ENCODE measurements at regions not wholly inside any gene's neighbourhood (a gene's known extent, or its start where the extent isn't known, plus 50 kb on each side); places are given as distances from the start of the nearest gene placed in this dataset.

DNA sequence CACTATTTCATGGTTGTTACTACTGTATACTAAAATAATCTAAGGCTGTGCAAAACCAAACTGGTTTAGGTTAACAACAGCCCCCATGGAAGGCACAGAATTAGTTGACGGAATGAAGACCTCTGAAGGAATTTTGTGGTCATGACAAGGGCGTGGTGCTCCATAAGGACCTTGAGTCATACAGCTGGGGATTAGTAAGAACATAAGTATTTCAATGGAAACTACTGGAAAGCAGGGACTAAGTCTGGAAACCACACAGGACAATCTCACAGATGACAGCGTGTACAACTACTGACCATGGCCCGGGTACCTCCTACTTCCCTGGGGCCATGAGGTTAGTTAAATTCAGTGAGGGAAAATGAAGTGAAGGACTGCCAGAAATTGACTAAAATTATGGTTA is 98.5 kb upstream of the PLEKHA5 start:
- intact Hi-C loops (cut with DNase I): no loop called here
- no peak for DNase-seq

DNA sequence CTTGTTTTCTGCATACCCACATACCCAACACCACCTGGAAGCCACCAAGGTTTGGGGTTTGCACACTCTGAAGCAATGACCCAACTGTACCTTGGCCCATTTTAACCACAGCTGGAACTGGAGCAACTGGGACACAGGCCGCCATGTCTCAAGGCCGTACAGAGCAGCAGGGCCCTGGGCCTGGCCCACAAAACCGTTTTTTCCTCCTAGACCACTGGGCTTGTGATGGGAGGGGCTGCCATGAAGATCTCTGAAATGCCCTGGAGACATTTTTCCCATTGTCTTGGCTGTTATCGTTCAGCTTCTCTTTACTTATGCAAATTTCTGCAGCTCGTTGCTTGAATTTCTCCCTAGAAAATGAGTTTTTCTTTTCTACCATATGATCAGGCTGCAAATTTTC is 96.7 kb upstream of the PLEKHA5 start:
- intact Hi-C loops (cut with DNase I): no loop called here
- DNase-seq: no peak

DNA sequence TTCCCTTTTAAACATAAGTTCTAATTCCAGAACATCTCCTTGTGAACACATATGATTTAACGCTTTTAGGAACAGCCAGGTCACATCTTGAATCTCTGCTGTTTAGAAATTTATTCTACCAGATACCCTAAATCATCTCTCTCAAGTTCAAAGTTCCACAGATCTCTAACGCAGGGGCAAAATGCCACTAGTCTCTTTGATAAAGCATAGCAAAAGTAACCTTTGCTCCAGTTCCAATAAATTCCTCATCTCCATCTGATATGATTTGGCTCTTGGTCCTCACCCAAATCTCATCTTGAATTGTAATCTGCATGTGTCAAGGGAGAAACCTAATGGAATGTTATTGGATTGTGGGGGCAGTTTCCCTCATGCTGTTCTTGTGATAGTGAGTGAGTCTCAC is 96.3 kb upstream of the PLEKHA5 start:
- intact Hi-C loops (cut with DNase I): no loop called here

DNA sequence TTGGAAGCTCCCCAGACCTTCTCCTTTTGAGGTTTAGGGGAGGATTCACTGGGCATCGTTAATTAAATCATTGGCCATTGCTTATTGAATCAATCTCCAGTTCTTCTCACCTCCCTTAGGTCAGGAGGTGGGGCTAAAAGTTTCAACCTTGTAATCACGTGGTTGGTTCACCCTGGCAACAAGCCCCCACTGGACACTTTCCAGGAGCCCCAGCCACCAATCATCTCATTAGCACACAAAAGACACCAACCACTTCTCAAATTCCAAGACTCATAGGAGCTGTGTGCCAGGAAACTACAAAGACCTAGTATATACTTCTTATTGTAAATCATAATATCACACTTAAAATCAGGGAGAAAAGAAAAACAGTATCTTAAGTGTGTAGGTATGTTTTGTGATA is 94.6 kb upstream of the PLEKHA5 start:
- DNase-seq: no peak
- intact Hi-C loops (cut with DNase I): no loop called here

More for the DNA sequence above, 96.3 kb upstream of the PLEKHA5 start:
- DNase-seq: no peak

- intact Hi-C loops (cut with DNase I): no loop called here
Observed at GRCh38 chr12:19035536-19035935, 94.0 kb upstream of the PLEKHA5 start.

DNA sequence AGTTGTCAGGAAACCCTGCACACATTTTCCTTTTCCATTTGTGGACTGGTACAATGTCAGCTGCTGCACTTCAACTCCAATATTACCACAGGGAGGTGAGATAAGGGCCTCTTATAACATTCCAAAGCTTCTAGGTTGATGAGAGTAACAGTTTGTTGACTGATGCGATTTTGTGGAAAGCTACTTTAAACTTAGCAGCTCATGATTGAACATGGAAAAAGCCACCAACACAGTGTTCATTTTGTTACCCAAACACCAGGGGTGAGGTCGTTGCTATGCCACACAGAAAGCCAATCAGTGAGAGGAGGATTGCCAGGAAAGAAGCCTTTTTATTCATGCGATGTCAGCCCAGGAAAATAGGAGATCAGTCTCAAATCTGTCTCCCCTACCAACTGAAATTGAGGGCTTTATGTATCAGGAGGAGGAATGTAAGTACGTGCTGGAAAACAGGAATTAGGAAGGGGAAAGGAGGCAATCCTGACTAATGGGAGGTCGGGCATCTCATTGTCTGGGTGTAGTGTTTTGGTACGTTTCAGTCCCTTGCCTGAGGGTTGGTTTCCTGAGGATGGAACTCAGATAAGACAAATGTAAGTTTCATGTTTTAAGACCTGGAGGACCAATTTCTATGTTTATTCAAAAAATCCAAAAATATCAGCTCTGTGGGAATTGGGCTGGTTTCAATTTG is 92.7 kb upstream of the PLEKHA5 start:
- no peak for DNase-seq
- intact Hi-C loops (cut with DNase I): no loop called here

More at GRCh38 chr12:19035536-19035935, 94.0 kb upstream of the PLEKHA5 start:
- no peak for DNase-seq

GRCh38 chr12:19038209-19038608 is 91.3 kb upstream of the PLEKHA5 start:
- intact Hi-C loops (cut with DNase I): no loop called here
- DNase-seq: no peak

DNA sequence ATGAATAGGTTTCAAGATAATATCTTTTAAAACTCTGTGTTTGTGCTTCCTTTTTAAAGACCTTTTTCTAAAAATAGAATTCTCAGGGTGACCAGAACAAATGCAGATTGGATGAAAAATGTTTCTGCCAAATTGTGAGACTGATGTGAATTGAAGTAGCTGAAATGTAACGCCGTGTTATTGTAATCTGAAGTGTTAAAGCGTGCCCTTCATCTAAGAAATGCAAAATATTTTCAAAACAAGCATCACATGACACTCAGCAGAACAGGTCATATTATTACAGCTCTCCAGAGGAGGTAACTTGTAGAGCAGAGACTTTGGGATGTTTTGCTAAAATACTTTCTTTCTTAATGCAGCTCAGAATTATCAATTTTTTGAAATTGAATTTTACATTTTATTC is 90.0 kb upstream of the PLEKHA5 start:
- intact Hi-C loops (cut with DNase I): no loop called here

DNA sequence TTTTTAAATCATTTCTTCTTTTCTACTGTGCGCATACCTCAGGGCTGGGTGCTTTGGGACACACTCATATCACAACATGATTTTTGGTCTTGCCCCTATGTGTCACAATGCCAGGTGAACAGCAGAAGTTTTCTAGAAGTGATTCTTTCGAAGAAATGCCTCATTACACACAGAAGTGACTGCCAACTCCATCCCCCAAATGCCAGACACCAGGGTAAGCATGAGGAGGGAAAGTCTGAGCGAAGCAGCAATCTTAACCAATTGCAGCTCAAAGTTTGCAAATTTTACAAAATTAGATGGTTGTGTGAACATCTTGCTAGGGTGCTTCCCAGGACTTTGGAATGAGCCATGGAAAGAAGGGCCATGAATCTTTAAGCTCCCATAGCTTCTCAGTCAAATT is 87.3 kb upstream of the PLEKHA5 start:
- DNase-seq: no peak
- intact Hi-C loops (cut with DNase I): no loop called here

More for the DNA sequence above, 90.0 kb upstream of the PLEKHA5 start:
- no peak for DNase-seq

GRCh38 chr12:19044430-19044829 is 85.1 kb upstream of the PLEKHA5 start:
- no peak for DNase-seq
- intact Hi-C loops (cut with DNase I): no loop called here

GRCh38 chr12:19044891-19045290 is 84.6 kb upstream of the PLEKHA5 start:
- no peak for DNase-seq
- intact Hi-C loops (cut with DNase I): no loop called here

DNA sequence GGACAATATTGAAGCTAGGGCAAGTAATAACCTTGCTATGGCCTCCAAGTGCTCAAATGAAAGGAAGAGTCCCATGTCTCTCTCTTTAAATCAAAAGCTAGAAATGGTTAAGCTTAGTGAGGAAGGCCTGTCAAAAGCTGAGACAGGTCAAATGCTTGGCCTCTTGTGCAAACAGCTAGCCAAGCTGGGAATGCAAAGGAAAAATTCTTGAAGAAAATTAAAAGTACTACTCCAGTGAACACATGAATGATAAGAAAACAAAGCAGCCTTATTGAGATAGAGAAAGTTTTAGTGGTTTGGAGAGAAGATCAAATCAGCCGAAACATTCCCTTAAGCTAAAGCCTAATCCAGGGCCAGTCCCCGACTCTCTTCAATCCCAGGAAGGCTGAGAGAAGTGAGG is 84.1 kb upstream of the PLEKHA5 start:
- no peak for DNase-seq
- intact Hi-C loops (cut with DNase I): no loop called here

GRCh38 chr12:19048943-19049342 is 80.6 kb upstream of the PLEKHA5 start:
- DNase-seq: no peak
- intact Hi-C loops (cut with DNase I): no loop called here

DNA sequence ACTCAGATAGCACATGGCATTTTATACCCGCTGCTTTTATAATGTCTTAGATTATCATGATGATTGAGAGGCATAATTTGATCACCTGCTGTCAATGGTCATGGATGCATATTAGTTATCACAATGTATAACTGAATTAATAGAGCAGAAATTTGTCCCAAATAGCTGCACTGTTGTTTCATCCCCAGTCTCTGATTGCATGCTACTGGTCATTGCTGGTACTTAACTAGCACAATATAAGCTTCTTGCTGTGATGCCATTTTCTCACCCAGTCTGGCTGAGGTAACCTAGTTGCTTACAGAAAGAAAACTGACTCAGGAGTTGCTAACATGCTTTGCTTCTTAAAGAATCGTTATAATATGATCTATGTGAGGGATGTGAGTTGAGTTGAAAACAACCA is 76.8 kb upstream of the PLEKHA5 start:
- intact Hi-C loops (cut with DNase I): no loop called here
- DNase-seq: no peak

GRCh38 chr12:19053218-19053617 is 76.3 kb upstream of the PLEKHA5 start:
- no peak for DNase-seq
- intact Hi-C loops (cut with DNase I): no loop called here

DNA sequence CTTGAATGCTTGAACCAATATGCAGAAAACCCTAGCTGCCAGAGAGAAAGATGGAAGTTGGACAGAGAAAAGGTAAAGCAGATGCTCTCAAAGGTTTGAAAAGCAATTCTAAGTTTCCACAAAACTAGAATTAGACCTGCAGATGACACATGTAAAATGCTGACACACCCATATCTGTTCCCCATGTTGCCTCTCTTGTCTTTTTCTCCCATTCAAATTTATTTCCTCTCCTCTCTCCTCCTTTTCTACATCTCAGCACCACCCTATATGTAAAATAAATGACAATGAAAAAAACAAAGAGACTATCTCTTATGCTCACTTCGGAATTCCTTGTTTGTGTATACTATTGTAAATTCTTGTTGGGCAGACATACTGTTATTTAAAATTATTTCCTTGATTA is 75.5 kb upstream of the PLEKHA5 start:
- no peak for DNase-seq
- intact Hi-C loops (cut with DNase I): no loop called here

DNA sequence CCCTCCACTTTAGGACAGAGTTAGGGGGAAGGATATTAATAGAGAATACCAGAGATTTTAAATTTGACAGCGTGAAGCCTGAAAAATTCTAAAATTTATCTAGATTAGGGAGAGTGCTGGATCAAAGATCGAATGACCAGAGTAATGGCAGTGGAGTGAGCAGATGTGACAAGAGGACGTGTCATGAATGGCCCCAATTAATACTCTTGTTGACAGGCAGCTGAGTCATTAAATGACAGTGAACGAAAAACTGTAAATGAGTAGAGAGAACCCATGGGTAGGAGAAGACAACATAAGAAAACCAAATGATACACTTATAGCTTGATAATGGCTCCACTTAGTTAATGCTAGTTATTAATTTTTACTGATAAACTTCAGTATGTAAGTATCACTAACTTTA is 73.9 kb upstream of the PLEKHA5 start:
- DNase-seq: no peak
- intact Hi-C loops (cut with DNase I): no loop called here

- intact Hi-C loops (cut with DNase I): no loop called here
- no peak for DNase-seq
Observed at GRCh38 chr12:19058235-19059021, 71.1 kb upstream of the PLEKHA5 start.

- DNase-seq: no peak
- intact Hi-C loops (cut with DNase I): no loop called here
Observed at GRCh38 chr12:19064713-19065112, 64.8 kb upstream of the PLEKHA5 start.

- DNase-seq: no peak
- intact Hi-C loops (cut with DNase I): no loop called here
Observed at GRCh38 chr12:19065223-19065622, 64.3 kb upstream of the PLEKHA5 start.

DNA sequence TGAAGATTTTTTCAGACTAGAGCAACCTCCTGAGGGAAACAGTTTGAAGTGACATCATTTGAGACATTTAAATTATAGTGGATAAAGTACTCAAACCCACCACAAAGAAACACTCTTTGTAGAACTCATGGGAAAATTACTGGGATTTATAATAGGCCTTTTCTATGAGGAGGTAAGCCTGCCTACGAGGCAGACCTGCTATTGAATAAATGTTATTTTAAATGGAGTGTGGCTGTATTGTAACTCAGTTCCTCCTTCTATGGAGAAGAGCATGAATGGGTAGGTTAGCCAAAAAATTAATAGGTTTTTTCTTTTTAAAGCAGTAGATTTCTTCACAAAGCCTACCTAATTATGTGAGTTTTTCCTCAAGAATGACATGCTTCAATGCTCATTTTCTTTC is 63.7 kb upstream of the PLEKHA5 start:
- intact Hi-C loops (cut with DNase I): no loop called here
- DNase-seq: no peak

Measured in head of caudate nucleus (tissue), 42 donors.